Esophagus muscularis mucosa (tissue), 4 donors: ENCODE measurements at regions not wholly inside any gene's neighbourhood (a gene's known extent, or its start where the extent isn't known, plus 50 kb on each side); places are given as distances from the start of the nearest gene placed in this dataset.

Experiments used
- EP300 ChIP-seq: sonication (generic); formaldehyde crosslinking; IDR thresholded peaks from one replicate; pipeline ENCODE4 v1.6.1; 2017; ENCODE audit warnings: antibody characterized with exemption
- POLR2A ChIP-seq: fragments of 450-650 bp; IDR thresholded peaks from one replicate; pipeline ENCODE4 v1.6.1; 2017; ENCODE audit warnings: antibody characterized with exemption, moderate library complexity, mild to moderate bottlenecking, low read depth
- POLR2AphosphoS5 ChIP-seq, 2 donors: sonication (generic); formaldehyde crosslinking; IDR thresholded peaks; one replicate each; pipeline ENCODE4 v1.6.1; 2017; ENCODE audit warnings: antibody characterized with exemption in 2 of 2
- TF ChIP-seq, protein P1 (sequence below), 3 experiments: fragments of 200-600 bp in 2 of 3; fragments of 450-650 bp in 1 of 3; sonication (generic) in 2 of 3; IDR thresholded peaks; one replicate each; pipeline ENCODE4 v1.5.1; 2017 to 2019; ENCODE audit warnings: antibody characterized with exemption in 3 of 3, mild to moderate bottlenecking in 2 of 3, moderate library complexity in 1 of 3

DNA sequence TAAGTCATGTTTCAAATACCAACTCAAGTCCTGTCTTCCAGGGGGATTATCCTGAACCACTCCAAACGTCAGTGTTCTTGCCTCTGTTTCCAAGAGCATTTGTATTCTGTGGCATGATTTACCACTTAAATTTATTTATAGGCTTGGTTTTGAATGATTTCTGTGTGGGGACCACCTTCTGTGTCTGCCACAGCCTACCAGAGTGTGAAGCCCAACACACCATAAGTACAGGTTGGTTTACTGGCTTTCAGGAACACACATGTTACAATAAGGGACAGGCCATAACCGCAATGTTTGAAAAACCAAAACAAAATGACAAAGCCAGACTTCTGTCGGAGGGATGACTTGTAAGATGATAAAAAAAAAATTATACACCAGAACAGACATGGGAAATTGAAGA lies 56.5 kb upstream of the MAP3K7 start:
- TF ChIP-seq POLR2A (no peak), POLR2AphosphoS5 (IDR thresholded peaks at IDR 0.05) (no peak), EP300 (no peak)
- TF ChIP-seq, protein P1, sequence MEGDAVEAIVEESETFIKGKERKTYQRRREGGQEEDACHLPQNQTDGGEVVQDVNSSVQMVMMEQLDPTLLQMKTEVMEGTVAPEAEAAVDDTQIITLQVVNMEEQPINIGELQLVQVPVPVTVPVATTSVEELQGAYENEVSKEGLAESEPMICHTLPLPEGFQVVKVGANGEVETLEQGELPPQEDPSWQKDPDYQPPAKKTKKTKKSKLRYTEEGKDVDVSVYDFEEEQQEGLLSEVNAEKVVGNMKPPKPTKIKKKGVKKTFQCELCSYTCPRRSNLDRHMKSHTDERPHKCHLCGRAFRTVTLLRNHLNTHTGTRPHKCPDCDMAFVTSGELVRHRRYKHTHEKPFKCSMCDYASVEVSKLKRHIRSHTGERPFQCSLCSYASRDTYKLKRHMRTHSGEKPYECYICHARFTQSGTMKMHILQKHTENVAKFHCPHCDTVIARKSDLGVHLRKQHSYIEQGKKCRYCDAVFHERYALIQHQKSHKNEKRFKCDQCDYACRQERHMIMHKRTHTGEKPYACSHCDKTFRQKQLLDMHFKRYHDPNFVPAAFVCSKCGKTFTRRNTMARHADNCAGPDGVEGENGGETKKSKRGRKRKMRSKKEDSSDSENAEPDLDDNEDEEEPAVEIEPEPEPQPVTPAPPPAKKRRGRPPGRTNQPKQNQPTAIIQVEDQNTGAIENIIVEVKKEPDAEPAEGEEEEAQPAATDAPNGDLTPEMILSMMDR (IDR thresholded peaks at IDR 0.05): no peak
